Activated CD4-positive, alpha-beta memory T cell treated with anti-CD3 and anti-CD28 coated beads for 36 hours (primary cell): ENCODE measurements at regions not wholly inside any gene's neighbourhood (a gene's known extent, or its start where the extent isn't known, plus 50 kb on each side); places are given as distances from the start of the nearest gene placed in this dataset.
"Not testable (repeated sequence)": the region's sequence is repeated elsewhere in the genome, so short reads cannot be mapped to it uniquely, and the experiment has no call there.

Experiments used
- CTCF ChIA-PET: fragments of 350-600 bp; sonication (Branson Sonifier 250); formaldehyde crosslinking; loops from one replicate; lab custom pipeline; 2021; ENCODE audit warnings: antibody characterized with exemption, inconsistent platforms; lab: Charles Lee
- POLR2A ChIA-PET: fragments of 350-600 bp; sonication (Branson Sonifier 250); formaldehyde crosslinking; loops from one replicate; lab custom pipeline; 2021; ENCODE audit warnings: antibody characterized with exemption; lab: Charles Lee
- DNase-seq: peaks from one replicate; pipeline ENCODE4 v3.0.0-alpha.2; 2020
- H3K27ac Mint-ChIP-seq: one replicate; pipeline ENCODE4 v1.8.0; 2021; ENCODE audit warnings: mixed read lengths
- H3K27me3 Mint-ChIP-seq: one replicate; pipeline ENCODE4 v1.8.0; 2021; ENCODE audit warnings: mixed read lengths
- H3K36me3 Mint-ChIP-seq: one replicate; pipeline ENCODE4 v1.8.0; 2021; ENCODE audit warnings: mixed read lengths
- H3K4me1 Mint-ChIP-seq: one replicate; pipeline ENCODE4 v1.8.0; 2021; ENCODE audit warnings: low read depth, mixed read lengths
- H3K4me3 Mint-ChIP-seq: one replicate; pipeline ENCODE4 v1.8.0; 2021; ENCODE audit warnings: mild to moderate bottlenecking, mixed read lengths
- H3K9me3 Mint-ChIP-seq: one replicate; pipeline ENCODE4 v1.8.0; 2021; ENCODE audit warnings: mixed read lengths
- intact Hi-C: fragments of 100-400 bp; cut with micrococcal nuclease; formaldehyde crosslinking; loops from one replicate; pipeline ENCODE4 v1.15.1; 2023

- Mint-ChIP-seq H3K4me1 (no peaks in the 10 kb centered on the region), H3K4me3 (no peak overlapping the region), H3K27ac (no peak overlapping the region), H3K9me3 (peaks cover 7% of the 10 kb centered on the region), H3K36me3 (no peaks in the 10 kb centered on the region), H3K27me3 (no peaks in the 10 kb centered on the region)
- POLR2A ChIA-PET, result no interaction called here
- no peak for DNase-seq
- intact Hi-C loops, result no loop called here
- CTCF ChIA-PET, result no interaction called here
These were observed 935.7 kb upstream of the FAM98A start for GRCh38 chr2:34534761-34535160.

- ChIA-PET CTCF (no interaction called here), POLR2A (no interaction called here)
- Mint-ChIP-seq H3K9me3 (peaks cover 5% of the 10 kb centered on the region), H3K27me3 (no peaks in the 10 kb centered on the region), H3K27ac (no peak overlapping the region), H3K36me3 (no peaks in the 10 kb centered on the region), H3K4me1 (no peaks in the 10 kb centered on the region), H3K4me3 (no peak overlapping the region)
- intact Hi-C loops, result no loop called here
- no peak for DNase-seq
These were observed 935.2 kb upstream of the FAM98A start for GRCh38 chr2:34534341-34534740.

DNA sequence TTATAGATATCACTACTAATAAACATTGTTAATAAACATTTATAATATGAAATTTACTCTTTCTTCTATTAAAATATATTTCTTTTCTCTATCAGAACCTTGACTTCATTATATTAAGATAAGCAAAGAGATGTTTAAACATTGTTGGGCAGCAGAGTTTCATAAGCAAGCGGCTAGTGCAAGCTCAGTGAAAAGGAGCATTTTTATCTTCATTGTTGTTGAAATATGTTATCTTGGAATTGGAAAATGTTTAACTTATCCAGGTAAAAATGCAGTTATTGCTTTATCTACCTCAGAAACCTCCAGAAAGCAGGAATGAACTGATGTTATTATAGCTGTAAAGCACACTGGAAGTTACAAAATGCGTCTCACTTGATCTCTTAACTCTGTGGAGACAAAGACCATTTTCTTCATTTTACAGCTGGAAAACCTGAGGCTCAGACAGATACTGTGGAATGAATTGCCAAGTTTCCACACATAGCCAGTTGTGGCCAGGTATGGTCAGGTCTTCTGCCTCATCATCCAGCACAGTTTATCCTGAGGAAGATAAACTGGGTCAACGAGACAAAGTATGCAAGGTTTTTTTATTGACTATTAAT is 934.6 kb upstream of the FAM98A start:
- Mint-ChIP-seq H3K27me3 (no peaks in the 10 kb centered on the region), H3K36me3 (no peaks in the 10 kb centered on the region), H3K4me1 (no peaks in the 10 kb centered on the region), H3K9me3 (peaks cover 3% of the 10 kb centered on the region), H3K27ac (no peak overlapping the region), H3K4me3 (no peak overlapping the region)
- no peak for DNase-seq
- CTCF ChIA-PET, result no interaction called here
- POLR2A ChIA-PET, result no interaction called here
- intact Hi-C loops, result no loop called here

DNA sequence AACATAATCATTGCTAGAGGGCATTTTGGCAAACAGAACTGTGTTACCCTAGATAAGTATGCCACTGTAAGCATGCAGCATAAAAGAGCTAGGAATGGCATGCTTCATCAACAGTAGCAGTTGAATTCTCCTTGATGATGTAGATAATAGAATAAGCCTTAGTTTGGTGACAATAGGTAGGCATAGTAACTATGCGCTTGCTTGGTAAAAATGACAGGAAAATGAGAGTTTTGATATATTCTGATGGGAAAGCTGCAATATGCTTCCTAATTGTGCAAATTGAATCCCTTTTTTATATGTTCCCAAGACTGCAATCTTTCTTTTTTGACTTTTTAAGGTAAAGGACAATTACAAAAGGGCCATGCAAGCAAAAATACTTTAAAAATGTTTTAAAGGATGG is 930.9 kb upstream of the FAM98A start:
- Mint-ChIP-seq H3K27me3 (no peaks in the 10 kb centered on the region), H3K4me3 (no peak overlapping the region), H3K4me1 (no peaks in the 10 kb centered on the region), H3K36me3 (no peaks in the 10 kb centered on the region), H3K9me3 (peaks cover 3% of the 10 kb centered on the region), H3K27ac (no peak overlapping the region)
- POLR2A ChIA-PET, result no interaction called here
- intact Hi-C loops, result no loop called here
- DNase-seq, result no peak
- CTCF ChIA-PET, result no interaction called here

DNA sequence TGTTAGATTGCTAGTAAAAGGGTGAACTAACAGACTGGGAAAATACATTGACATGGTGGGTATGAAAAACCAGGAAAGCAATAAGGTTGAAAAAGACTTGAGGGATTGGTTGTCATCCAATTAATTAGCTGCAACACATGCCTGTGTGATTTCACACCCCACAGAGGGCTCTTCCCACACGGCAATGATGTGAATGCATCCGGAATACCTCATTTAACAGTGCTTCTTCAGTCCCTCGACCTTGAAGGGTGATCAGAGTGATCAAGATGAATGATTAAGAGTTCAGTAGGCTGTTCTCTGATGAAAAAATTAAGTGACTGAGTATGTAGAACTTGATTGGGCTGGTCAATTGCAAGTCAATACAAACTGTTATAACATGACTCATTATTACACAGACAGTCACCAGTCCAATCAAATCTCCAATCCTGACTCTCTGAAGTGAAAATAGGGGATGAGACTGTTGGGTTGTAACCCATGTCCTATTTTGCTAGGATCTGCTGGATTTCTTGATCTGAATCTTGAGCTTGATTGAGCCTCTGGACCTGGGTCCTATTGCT is 924.9 kb upstream of the FAM98A start:
- H3K9me3 Mint-ChIP-seq, result peaks cover 7% of the 10 kb centered on the region
- CTCF ChIA-PET, result no interaction called here
- POLR2A ChIA-PET, result no interaction called here
- H3K27me3 Mint-ChIP-seq, result no peaks in the 10 kb centered on the region
- H3K4me3 Mint-ChIP-seq, result no peak overlapping the region
- H3K36me3 Mint-ChIP-seq, result no peaks in the 10 kb centered on the region
- no peak overlapping the region for H3K27ac Mint-ChIP-seq
- DNase-seq, result no peak
- H3K4me1 Mint-ChIP-seq, result no peaks in the 10 kb centered on the region
- intact Hi-C loops, result no loop called here

- intact Hi-C loops, result no loop called here
- Mint-ChIP-seq H3K4me3 (no peak overlapping the region), H3K36me3 (no peaks in the 10 kb centered on the region), H3K27ac (no peak overlapping the region), H3K9me3 (peaks cover 12% of the 10 kb centered on the region), H3K27me3 (no peaks in the 10 kb centered on the region), H3K4me1 (no peaks in the 10 kb centered on the region)
- ChIA-PET CTCF (no interaction called here), POLR2A (no interaction called here)
- DNase-seq, result no peak
These were observed 920.6 kb upstream of the FAM98A start for GRCh38 chr2:34519659-34520058.

- no peak overlapping the region for H3K27ac Mint-ChIP-seq
- DNase-seq, result no peak
- ChIA-PET POLR2A (no interaction called here), CTCF (no interaction called here)
- H3K36me3 Mint-ChIP-seq, result no peaks in the 10 kb centered on the region
- no peaks in the 10 kb centered on the region for H3K27me3 Mint-ChIP-seq
- no peak overlapping the region for H3K4me3 Mint-ChIP-seq
- intact Hi-C loops, result no loop called here
- no peaks in the 10 kb centered on the region for H3K9me3 Mint-ChIP-seq
- H3K4me1 Mint-ChIP-seq, result no peaks in the 10 kb centered on the region
These were observed 899.5 kb upstream of the FAM98A start for GRCh38 chr2:34498561-34498960.

DNA sequence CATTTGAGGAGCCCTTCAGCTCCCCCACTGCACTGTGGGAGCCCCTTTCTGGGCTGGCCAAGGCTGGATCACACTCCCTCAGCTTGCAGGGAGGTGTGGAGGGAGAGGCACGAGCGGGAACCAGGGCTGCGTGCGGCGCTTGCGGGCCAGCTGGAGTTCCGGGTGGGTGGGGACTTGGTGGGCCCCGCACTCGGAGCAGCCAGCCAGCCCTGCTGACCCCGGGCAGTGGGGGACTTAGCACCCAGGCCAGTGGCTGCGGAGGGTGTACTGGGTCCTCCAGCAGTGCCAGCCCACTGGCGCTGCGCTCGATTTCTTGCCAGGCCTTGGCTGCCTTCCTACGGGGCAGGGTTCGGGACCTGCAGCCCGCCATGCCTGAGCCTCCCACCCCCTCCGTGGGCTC is 895.1 kb upstream of the FAM98A start:
- H3K9me3 Mint-ChIP-seq, H3K27me3 Mint-ChIP-seq, H3K4me3 Mint-ChIP-seq, POLR2A ChIA-PET, intact Hi-C loops, H3K4me1 Mint-ChIP-seq, CTCF ChIA-PET, H3K36me3 Mint-ChIP-seq, H3K27ac Mint-ChIP-seq, DNase-seq: not testable (repeated sequence)

GRCh38 chr2:34492561-34493455 is 893.7 kb upstream of the FAM98A start:
- Mint-ChIP-seq H3K9me3 (no peaks in the 10 kb centered on the region), H3K4me3 (no peak overlapping the region), H3K4me1 (no peaks in the 10 kb centered on the region), H3K36me3 (no peaks in the 10 kb centered on the region), H3K27ac (no peak overlapping the region), H3K27me3 (no peaks in the 10 kb centered on the region)
- intact Hi-C loops, result no loop called here
- DNase-seq, result no peak
- ChIA-PET CTCF (no interaction called here), POLR2A (no interaction called here)

DNA sequence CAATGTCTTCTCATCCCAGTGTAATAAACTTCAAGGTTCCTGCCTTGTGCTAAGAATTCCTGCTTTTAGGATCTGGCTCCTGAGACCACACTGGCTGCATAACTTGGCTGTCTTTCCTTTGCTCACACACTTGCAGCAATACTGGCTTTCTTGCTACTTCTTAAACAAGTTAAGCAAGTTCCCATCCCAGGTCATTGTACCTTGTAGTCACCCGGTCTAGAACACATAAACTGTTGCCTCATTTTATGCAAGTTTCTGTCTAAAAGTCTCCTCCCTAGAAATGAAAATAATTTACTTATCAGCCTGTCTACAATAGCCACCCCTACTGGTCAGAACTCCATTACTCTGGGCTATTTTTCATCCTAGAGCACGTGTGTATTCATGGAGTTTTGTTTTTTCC is 887.9 kb upstream of the FAM98A start:
- ChIA-PET CTCF (no interaction called here), POLR2A (no interaction called here)
- no peaks in the 10 kb centered on the region for H3K4me1 Mint-ChIP-seq
- no peak for DNase-seq
- H3K4me3 Mint-ChIP-seq, result no peak overlapping the region
- intact Hi-C loops, result no loop called here
- H3K27me3 Mint-ChIP-seq, result no peaks in the 10 kb centered on the region
- no peaks in the 10 kb centered on the region for H3K9me3 Mint-ChIP-seq
- H3K36me3 Mint-ChIP-seq, result no peaks in the 10 kb centered on the region
- H3K27ac Mint-ChIP-seq, result no peak overlapping the region

- POLR2A ChIA-PET, result no interaction called here
- intact Hi-C loops, result no loop called here
- H3K27ac Mint-ChIP-seq, result no peak overlapping the region
- CTCF ChIA-PET, result no interaction called here
- no peaks in the 10 kb centered on the region for H3K4me1 Mint-ChIP-seq
- H3K4me3 Mint-ChIP-seq, result no peak overlapping the region
- no peaks in the 10 kb centered on the region for H3K36me3 Mint-ChIP-seq
- no peaks in the 10 kb centered on the region for H3K27me3 Mint-ChIP-seq
- DNase-seq, result no peak
- H3K9me3 Mint-ChIP-seq, result no peaks in the 10 kb centered on the region
These were observed 882.4 kb upstream of the FAM98A start for GRCh38 chr2:34481542-34481941.

- Mint-ChIP-seq H3K27ac (no peak overlapping the region), H3K9me3 (no peaks in the 10 kb centered on the region), H3K27me3 (no peaks in the 10 kb centered on the region), H3K4me3 (no peak overlapping the region), H3K4me1 (no peaks in the 10 kb centered on the region), H3K36me3 (no peaks in the 10 kb centered on the region)
- intact Hi-C loops, result no loop called here
- ChIA-PET POLR2A (no interaction called here), CTCF (no interaction called here)
- DNase-seq, result no peak
These were observed 881.3 kb upstream of the FAM98A start for GRCh38 chr2:34480366-34480765.

GRCh38 chr2:34475156-34475555 is 876.1 kb upstream of the FAM98A start:
- POLR2A ChIA-PET, result no interaction called here
- Mint-ChIP-seq H3K36me3 (no peaks in the 10 kb centered on the region), H3K4me3 (no peak overlapping the region), H3K27me3 (no peaks in the 10 kb centered on the region), H3K9me3 (no peaks in the 10 kb centered on the region), H3K4me1 (no peaks in the 10 kb centered on the region), H3K27ac (no peak overlapping the region)
- intact Hi-C loops, result no loop called here
- CTCF ChIA-PET, result no interaction called here
- no peak for DNase-seq
